ENCODE measurements at regions not wholly inside any gene's neighbourhood (a gene's known extent, or its start where the extent isn't known, plus 50 kb on each side); places are given as distances from the start of the nearest gene placed in this dataset.
A peak's percentile ranks its signal among the peaks of the same experiment; 100 is the strongest.
"Not testable (repeated sequence)": the region's sequence is repeated elsewhere in the genome, so short reads cannot be mapped to it uniquely, and the experiment has no call there.

DNA sequence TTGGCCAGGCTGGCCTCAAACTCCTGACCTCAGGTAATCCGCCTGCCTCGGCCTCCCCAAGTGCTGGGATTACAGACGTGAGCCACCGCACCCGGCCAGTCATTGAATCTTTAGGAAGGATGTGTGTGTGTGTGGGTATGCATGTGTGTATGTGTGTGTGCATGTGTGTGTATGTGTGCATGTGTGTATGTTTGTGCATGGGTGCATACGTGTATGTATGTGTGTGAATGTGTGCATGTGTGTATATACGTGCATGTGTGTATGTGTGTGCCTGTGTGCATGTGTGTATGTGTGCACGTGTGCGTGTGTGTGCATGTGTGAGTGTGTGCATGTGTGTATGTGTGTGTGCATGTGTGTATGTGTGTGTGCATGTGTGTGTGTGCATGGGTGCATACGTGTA lies 120.1 kb upstream of the SHH start:
- not testable (repeated sequence) for DNase-seq

DNA sequence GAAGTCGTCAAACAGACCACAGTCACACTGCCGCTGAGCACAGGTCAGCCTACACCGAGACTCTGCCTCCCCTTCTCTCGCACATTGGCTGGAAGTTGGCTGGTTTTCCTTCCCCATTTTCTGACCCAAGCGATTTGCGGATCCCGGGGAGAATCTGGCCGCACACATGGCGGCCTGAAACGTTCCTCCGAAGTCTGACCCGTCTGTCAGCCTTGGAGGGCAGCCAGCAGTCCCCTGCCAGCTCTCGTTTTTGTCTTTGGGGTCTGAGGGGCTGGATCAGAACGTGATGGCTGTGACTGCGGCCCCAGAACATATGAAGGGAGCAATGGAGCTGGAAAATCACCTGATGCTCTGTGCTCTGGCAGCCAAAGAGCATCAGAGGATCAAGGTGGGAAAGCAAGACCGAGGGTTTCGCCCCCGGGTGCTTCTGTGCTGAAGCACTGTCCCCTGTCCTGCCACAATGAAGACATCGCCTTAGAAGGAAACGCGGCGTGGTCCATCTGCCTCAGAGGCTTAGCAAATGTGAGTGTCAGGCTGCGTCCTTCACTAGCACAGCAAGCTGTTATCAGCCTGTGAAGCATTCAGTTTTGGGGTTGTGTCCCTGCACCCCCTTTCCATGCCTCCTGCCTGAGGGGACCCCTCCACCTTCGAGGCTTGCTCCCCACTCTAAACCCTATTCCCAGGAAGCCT lies 119.3 kb upstream of the SHH start:
- DNase-seq = no peak

DNA sequence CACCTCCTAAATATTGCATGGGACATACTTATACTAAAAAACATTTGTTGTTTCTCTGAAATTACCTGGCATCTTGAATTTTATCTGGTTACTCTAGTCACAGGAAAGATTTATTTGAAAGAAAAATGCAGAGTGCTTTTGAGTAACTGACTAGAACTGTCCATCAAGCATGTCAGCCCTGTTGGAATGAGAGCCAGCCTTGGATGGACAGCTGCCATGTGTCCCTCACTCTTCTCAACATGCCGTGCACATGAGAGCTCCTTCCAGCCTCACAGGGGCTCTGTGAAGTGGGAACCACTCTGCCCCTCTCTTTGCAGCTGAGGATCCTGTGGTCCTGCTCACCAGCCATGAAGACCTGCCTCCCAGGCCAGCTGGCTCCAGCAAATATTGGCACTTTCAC lies 118.3 kb upstream of the SHH start:
- DNase-seq = no peak

DNA sequence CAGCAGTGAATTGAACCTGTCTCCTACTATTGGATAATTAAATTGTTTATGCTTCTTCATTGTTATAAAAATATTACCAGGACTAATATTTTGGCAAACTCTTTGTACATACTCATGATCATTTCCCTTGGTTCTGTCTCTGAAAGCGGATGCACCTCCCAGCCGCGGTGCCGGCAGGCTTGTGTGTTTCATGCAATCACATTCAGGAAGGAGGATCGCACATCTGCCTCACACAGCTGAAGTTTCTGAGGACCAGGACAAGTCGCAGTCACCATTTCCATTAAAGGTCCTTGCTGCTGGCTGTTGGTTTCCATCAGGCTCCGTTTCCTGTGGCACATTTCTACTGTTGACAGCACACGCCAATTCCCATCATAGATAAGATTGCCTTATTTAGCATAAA lies 117.8 kb upstream of the SHH start:
- DNase-seq = no peak

DNA sequence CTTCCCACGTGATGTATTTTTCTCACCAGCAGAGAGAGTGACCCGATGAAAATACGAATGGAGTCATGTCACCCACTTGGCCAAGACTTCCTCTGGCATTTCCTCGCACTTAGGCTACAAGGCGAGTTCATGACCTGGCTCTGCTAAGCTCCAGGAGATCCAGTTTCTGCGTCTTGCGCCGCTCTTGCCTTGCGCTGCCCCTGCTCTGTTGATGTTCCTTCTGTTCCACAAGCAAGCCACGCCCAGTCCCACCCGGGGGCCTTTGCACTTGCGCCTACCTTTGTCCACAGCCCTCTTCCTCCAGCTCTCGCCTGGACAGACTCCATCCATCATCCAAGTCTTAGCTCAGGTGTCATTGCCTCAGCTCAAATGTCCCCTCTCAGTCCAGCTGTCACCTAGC lies 116.3 kb upstream of the SHH start:
- no peak for DNase-seq

DNA sequence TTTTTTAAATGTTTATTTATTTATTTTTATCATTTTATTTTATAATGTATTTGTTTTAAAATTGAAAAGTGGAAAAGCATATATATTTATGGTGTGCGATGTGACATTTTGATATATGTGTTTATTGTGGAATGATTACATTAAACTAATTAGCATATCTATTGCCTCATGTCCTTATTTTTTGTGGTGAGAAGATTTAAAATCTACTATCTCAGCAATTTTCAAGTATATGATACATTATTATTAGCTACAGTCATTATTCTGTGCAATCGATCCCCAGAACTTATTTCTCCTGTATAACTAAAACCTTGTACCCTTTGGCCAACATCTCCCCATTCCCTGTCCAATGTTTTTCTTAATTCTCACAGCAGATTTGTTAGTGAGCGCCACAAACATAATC lies 115.6 kb upstream of the SHH start:
- DNase-seq = no peak

DNA sequence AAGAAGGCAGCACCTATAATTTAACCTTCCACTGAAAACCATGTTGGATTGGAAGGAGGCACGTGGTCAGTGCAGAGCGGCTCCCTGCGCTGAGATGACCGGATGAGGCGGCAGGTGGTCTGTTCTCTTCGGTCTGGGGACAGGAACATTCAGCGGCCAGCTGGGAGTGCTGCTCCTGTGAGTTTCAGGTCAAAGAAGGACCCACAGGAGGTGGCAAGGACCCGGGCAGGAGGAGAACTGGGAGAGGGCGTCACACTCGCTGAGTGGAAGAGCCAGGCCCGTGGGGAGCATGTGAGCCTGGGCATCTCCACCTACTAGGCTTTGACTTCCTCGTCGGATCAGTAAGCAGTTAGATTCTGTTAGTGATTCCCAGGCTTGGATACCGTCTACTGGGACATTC lies 113.4 kb upstream of the SHH start:
- no peak for DNase-seq

DNA sequence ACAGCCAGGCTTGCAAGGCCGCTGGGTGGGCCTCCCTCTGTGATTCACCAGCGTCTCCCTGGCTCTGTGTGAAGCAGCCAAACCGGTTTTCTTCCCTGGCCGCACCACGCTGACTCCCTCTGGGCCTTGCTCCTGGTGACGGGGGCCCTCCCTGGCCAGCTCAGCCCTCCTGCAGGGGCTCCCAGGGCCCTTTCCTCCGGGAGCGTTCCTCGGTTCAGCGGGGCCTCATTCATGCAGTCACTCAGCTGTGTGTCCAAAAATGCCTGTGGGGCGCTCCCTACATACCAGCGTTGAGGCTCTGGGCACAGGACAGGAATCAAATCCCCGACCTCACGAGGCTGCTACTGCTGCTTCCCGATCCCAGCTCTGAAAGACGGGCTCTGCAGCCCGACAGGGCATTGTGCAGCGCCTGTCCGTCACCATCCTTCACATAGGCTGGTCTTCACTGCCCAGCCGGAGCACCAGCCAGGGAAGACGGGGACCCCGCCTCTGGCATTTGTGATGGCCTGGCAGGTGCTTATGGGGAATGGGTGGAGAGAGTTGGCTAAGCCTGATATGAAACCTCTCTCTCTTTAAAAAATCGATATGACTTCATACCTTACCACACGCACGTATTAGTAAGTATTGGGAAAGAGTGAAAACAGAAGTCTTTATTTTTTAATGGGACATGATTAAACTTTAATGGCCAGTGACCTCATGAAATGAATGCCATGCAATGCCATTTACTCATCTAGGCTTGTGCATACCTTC lies 110.0 kb upstream of the SHH start:
- no peak for DNase-seq

DNA sequence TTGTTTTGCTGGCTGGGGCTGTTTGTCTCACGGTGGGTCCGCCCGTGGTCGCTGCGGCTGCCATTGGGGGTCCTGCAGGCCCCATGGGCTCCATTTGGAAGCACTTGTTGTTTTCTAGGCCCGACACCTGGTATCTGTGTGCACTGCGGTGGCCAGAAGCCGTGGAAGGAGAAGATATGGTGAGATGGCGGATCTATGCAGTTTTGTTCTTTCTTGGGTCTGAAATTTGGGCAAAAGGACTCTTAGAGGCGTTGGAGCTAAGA lies 109.5 kb upstream of the SHH start:
- DNase-seq = no peak

DNA sequence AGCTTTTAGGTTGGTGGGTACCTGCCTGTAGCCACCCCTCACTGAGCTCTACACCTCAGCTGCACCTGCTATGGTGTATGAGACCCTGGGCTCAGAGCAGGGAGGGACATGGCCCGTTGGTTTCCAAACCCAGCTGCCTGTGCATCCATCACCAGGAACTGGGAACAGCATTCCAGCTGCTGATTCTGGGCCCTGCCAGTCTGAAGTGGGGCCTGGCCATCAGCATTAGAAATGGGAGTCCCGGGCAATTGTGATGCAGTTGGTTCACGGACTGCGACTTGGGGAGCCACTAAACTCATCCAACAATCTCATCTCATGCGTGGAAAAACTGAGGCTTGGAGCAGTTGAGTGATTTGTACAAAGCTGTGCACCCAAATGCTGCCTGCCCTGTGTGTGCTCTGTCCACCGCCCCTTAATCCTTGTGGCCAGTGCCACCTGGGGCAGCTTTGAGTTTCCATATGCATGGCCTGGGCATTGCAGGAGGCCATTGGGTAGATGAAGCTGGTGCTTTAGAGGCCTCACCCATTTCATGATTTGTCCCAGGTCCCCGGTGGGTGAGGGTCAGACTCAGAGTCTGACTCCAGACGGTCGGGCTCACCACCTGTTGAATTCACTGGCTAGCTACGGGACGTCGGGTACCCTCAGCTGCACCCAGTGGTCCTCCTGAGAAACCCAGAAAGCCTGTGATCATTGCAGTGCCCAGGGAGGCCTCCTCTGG lies 109.0 kb upstream of the SHH start:
- DNase-seq = no peak

DNA sequence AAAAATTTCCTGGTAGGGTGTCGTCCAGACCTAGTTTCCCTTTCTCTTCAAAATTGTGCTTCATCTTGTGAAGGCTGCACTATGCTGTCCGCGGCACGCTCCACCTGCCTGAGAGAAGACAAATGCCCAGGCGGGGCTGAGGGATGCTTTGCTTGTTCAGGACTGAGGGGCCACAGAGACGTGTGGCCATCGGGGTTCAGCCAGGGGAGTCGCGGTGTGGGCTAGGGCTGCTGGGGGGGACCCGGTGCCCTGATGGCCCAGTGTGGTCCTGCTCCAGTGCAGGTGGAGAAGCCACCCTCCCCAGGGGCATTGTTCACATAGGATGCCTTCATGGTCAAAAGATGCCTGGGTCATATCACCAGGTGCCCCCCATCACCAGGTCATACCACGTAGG lies 107.8 kb upstream of the SHH start:
- no peak for DNase-seq

DNA sequence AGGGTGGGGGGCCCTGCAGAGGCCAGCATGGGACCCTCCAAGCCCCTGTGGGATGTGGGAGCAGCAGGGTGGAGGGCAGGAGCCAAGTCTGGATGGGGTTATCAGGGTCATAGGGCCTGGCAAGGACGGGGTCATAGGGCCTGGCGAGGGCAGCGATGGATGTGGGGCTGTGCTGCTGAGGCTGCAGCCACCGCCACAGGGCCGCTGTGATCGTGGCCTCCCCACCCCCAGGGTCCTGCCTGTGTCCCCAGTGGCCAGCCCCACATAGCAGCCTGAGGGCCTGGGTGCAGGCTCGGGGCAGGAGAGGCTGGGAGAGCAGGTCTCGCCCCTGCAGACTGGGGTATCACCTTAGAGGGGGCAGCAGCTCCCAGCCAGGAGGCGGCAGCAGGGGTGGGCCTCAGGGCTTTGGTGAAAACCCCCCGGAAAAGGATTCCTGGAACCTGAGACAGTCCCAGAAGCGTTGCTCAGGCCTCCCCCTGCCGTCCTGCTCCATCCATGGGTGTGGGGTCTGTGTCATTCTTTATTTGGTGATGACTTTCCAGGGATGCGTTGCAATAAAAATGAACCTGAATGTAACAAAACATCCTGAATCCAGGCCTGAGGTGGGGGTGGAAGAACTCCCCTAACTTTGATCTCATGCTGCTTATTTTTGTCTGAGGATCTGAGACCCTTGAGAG lies 107.3 kb upstream of the SHH start:
- DNase-seq = no peak

DNA sequence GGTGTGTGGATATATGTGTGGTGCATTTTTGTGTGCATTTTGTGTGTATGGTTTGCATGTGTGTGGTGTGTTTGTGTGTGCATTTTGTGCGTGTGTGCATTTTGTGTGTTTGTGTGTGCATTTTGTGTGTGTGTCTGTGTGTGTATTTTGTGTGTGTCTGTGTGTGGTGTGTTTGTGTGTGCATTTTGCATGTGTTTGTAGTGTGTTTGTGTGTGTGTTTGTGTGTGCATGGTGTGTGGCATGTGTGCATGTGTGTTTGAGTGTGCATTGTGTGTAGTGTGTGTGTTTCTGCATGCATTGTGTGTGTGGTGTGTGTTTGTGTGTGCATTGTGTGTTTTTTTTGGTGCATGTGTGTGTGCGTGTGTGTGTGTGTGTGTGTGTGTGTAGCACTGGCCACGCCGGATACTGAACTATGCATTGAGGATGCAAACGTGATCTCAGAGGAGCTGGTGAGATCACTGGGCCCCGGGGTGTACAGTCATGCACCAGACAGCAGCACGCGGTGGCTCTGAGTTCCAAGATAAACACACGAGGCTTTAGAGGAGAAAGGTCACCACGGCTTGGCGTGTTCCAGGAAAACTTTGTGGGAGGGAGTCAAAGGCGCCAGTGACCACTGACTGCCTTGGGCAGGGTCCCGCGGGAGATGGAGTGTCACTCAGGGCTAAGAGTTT lies 106.6 kb upstream of the SHH start:
- DNase-seq = no peak

DNA sequence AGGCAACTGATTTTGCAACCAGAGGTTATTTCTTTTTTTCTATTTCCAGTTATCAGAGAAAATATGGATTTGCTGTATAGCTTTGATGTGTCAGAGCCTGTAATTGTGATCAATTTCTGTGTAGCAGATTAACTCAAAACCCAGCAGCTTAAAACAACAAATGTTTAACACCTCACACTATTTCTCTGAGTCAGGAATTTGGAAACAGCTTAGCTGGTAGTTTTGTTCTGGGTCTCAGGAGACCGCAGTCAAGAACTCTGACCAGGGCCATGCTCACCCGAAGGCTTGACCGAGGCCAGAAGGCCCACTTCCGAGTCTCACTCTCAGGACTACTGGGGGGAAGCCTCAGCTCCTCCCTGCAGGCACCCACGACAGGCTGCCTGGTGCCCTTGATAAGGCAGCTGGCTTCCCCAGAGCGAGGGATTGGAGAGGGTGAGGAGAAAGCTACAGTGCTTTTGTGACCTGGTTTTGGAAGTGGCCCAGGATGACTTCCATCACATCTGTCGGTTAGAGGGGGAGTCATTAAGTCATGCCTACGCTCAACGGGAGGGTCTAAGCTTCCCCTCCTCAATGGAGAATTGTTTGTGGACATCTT lies 105.7 kb upstream of the SHH start:
- DNase-seq = peak; percentile 16

DNA sequence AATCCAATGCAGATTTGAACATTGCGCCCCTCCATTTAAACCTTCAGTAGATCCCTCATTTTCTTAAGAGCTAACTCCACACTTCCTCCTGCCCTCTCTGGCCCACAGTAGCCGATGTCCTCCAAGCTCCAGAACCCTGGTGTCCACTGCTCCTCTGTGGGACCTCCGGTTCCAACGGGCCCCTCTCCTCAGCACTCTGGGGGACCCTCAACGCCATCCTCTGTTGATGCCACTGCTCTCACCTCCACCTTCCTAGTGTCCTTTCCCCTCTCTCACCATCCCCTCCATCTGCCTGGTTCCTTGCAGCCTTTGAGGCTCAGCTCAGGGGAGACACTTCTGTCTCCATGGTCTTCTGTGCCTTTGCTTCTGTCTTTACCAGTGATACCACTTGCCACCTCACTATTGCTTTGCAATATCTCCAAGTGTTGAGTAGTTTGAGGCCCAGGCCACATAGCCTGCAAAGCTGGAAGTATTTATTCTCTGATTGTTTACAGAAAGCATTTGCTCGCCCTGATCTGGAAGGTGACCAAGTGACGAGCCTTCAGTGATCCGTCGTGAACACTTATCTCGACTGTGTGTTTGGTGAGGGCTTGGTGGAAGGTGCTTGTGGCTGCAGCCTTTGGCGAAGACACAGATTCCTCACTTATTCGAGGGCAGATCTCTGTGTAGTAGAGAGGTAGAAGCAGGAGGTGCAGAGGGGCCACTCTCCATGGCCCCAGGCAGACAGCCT lies 104.8 kb upstream of the SHH start:
- DNase-seq = no peak

DNA sequence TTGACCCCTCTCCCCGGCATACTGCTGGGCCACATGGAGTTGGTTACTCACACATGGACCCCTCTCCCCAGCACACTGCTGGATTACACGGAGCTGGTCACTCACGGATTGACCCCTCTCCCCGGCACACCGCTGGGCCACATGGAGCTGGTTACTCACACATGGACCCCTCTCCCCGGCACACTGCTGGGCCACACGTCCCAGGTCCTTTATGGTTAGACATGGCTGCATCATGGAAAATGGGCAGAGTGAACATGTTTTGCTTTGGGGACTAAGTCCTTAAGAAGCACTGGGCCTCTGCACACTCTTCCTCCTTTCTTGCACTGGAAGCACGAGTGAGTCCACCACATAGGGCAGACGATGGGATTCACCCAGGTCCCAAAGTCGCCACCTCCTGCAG lies 102.1 kb upstream of the SHH start:
- DNase-seq = no peak

DNA sequence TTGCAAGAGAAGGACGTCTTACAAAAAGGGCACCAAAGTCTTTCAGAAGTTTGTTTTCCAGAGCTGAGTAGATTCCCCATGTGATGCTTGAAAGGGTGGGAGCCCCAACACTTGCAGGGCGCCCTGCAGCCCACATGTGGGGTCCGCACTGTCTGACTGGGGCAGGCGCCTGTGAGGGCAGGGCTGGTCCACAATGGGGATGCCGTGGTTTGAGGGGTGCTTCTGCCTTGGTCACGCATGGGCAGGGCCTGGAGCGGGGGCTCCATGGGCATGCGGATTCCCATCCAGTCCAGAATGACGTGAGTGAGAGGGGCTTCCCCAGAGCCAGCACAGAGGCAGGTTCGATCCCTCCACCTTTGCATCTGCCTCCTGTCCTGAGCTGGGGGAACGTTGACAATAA lies 101.5 kb upstream of the SHH start:
- DNase-seq = no peak

DNA sequence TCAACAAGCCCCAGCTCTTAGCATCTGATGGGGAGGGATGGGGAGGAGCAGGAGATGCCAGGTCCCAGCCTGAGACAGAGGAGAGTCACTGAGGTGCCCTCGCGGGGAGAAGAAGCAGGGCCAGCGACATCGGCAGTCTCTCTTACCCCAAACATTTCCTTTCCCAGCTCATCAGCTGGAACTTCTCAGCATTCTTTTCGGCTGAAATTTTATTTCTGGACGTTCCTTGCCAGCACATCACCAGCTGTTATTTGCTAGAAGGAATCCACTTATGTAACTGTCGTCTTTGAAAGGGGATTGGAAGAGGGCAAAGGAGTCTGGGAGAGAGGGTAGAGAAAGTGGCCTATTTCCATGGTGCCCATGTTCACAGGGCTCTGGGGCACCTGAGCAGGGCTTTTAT lies 101.0 kb upstream of the SHH start:
- DNase-seq = no peak

DNA sequence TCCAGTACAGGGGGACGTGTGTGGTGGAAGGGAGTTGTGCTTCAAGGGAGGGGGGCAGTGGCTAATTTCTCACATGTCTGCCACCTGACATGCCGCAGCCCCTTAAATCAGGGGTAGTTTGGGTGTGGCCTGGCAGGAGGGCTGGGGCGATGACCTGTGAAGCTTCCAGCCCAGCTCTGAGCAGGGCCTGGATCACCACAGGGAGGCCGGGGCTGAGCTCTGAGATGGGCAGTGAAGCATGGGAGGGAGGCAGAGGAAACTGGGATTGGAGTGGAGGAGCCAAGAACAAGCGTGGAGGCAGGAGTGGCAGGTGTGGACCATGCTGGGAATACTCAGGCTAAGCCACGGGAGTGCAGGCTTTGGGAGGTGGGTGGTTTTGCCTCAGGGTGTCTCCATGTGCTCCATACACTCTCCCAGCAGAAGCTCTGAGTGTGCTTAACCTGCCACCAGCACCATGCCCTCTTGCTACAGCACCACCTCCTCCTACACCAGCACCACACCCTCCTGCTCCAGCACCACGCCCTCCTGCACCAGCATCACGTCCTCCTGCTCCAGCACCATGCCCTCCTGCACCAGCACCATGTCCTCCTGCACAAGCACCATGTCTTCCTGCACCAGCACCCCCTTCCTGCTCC lies 99.3 kb upstream of the SHH start:
- no peak for DNase-seq

DNA sequence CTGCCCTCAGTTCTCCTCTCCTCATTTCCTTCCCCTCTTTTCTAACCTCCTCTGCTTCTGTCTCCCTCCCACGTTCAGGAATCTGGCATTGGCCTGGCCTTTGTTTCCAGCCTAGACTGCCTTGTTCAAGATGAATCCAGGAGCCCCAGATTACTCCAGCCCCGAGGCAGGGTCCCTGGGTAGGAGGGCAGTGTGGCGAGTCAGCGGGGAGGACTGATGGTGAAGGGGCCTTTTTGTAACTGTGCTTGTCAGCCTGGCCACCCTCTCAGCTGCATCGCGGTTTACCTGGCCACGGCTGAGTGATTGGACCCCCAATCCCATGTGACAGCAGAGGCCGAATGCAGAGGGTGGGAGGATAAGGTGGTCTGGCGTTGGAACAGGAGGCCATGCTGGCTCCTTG lies 96.1 kb upstream of the SHH start:
- DNase-seq = no peak

DNA sequence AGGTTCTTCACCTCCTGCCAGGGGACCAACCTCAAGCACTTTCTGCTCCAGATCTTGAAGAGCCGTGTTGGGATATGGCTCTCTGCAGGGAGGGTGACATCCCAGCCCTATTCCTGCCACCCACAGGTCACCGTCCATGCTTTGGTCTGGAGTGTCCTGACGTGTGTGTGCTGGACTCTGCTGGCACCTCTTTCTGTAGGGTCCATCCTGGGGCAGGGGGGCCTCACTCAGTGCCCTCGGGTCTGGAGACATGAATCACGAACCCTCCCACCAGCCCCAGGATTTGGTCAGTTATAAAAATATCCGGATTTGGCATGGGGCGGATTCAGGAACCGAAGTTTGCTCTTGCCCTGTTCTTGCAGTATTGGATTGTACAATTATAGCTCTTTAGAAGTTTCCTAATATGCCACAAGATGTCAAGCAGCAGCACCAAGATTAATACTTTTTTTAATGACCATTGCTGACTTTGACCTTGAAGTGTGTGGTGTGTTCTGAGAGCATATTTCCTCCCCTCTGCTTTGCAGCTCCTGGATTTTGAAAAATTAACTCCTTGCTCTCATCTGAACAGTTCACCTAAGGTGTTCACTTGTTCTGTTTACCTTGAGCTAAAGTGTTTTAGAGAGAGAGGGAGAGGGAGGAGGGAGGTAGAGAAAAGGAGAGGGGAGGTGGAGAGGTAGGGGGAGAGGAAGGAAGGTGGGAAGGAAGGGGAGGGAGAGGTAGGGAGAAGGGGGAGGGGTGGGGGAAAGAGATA lies 95.4 kb upstream of the SHH start:
- no peak for DNase-seq

Measured in hematopoietic multipotent progenitor cell treated with erythropoietin and hydrocortisone succinate and interleukin-3 and kit ligand, for 8 days (in vitro differentiated cells).